Hepatocyte (in vitro differentiated cells): ENCODE measurements at regions not wholly inside any gene's neighbourhood (a gene's known extent, or its start where the extent isn't known, plus 50 kb on each side); places are given as distances from the start of the nearest gene placed in this dataset.

Source experiments
- DNase-seq: peaks from one replicate; pipeline ENCODE4 v3.0.0-alpha.2; 2016; ENCODE audit warnings: low spot score
- H2AFZ ChIP-seq: fragments of 200-600 bp; sonication (generic); 2 replicates; pipeline ENCODE4 v1.6.0; 2016; ENCODE audit warnings: antibody characterized with exemption, mild to moderate bottlenecking
- H3K27ac ChIP-seq: fragments of 200-600 bp; sonication (generic); 2 replicates; pipeline ENCODE4 v1.5.1; 2016; ENCODE audit warnings: mild to moderate bottlenecking
- H3K27me3 ChIP-seq: fragments of 200-600 bp; sonication (generic); 2 replicates; pipeline ENCODE4 v1.6.1; 2016
- H3K36me3 ChIP-seq: fragments of 200-600 bp; sonication (generic); replicated peaks from 2 replicates; pipeline ENCODE4 v1.5.1; 2016; ENCODE audit warnings: low read depth; ENCODE audit not compliant: insufficient read depth
- H3K4me1 ChIP-seq: fragments of 200-600 bp; sonication (generic); 2 replicates; pipeline ENCODE4 v1.5.1; 2016; ENCODE audit warnings: mild to moderate bottlenecking, moderate library complexity; ENCODE audit not compliant: insufficient read depth
- H3K4me2 ChIP-seq: fragments of 200-600 bp; sonication (generic); 2 replicates; pipeline ENCODE4 v1.6.0; 2016
- H3K4me3 ChIP-seq: fragments of 200-600 bp; sonication (generic); 2 replicates; pipeline ENCODE4 v1.5.1; 2016; ENCODE audit warnings: mild to moderate bottlenecking
- H3K79me2 ChIP-seq: fragments of 200-600 bp; sonication (generic); 2 replicates; pipeline ENCODE4 v1.6.0; 2017; ENCODE audit warnings: mild to moderate bottlenecking
- H3K9me2 ChIP-seq: fragments of 200-600 bp; sonication (generic); replicated peaks from 2 replicates; pipeline ENCODE4 v1.6.0; 2017; ENCODE audit warnings: mild to moderate bottlenecking; ENCODE audit not compliant: insufficient read depth
- H3K9me3 ChIP-seq: fragments of 200-600 bp; sonication (generic); 2 replicates; pipeline ENCODE4 v1.5.1; 2016; ENCODE audit warnings: low read depth, mild to moderate bottlenecking
- H4K20me1 ChIP-seq: fragments of 200-600 bp; sonication (generic); 2 replicates; pipeline ENCODE4 v1.6.0; 2016; ENCODE audit warnings: mild to moderate bottlenecking; ENCODE audit not compliant: insufficient read depth, poor library complexity, severe bottlenecking
- CTCF ChIP-seq: fragments of 200-600 bp; sonication (generic); IDR thresholded peaks from 2 replicates; pipeline ENCODE4 v1.5.1; 2016; ENCODE audit warnings: antibody characterized with exemption, mild to moderate bottlenecking; ENCODE audit not compliant: poor library complexity
- EZH2 ChIP-seq: fragments of 200-600 bp; sonication (generic); IDR thresholded peaks from 2 replicates; pipeline ENCODE4 v1.6.1; 2016; ENCODE audit warnings: antibody characterized with exemption, mild to moderate bottlenecking, borderline replicate concordance
- EZH2phosphoT487 ChIP-seq: fragments of 200-600 bp; sonication (generic); IDR thresholded peaks from one replicate; pipeline ENCODE4 v1.6.1; 2018; ENCODE audit warnings: antibody characterized with exemption, mild to moderate bottlenecking, low read depth, moderate library complexity; ENCODE audit not compliant: unreplicated experiment, severe bottlenecking
- WGBS: methylation state at CpG from one replicate; pipeline ENCODE4 v1.1.6; 2016; ENCODE audit warnings: low lambda C conversion rate; ENCODE audit errors: missing lambda C conversion rate; 5-methylcytosine and 5-hydroxymethylcytosine counted together

- Histone ChIP-seq H3K9me3 (peaks cover 5% of the 10 kb centered on the region), H3K27ac (no peak overlapping the region), H3K79me2 (no peaks in the 10 kb centered on the region), H3K4me2 (no peak overlapping the region), H4K20me1 (no peaks in the 10 kb centered on the region), H3K27me3 (no peaks in the 10 kb centered on the region), H3K4me3 (no peak overlapping the region), H3K36me3 (no peaks in the 10 kb centered on the region), H2AFZ (no peak overlapping the region), H3K4me1 (no peaks in the 10 kb centered on the region), H3K9me2 (no peaks in the 10 kb centered on the region)
- WGBS: 81% methylated on average over 3 of the region's 3 CpGs
- no peak for TF ChIP-seq EZH2
- no peak for TF ChIP-seq EZH2phosphoT487
- no peak for TF ChIP-seq CTCF
- no peak for DNase-seq
These were observed 225.7 kb upstream of the TENT5A start for GRCh38 chr6:81978230-81978629.

GRCh38 chr6:81977486-81977885 is 225.0 kb upstream of the TENT5A start:
- Histone ChIP-seq H3K79me2 (no peaks in the 10 kb centered on the region), H3K9me3 (peaks cover 5% of the 10 kb centered on the region), H4K20me1 (no peaks in the 10 kb centered on the region), H3K4me2 (no peak overlapping the region), H3K27me3 (no peaks in the 10 kb centered on the region), H3K4me1 (no peaks in the 10 kb centered on the region), H3K36me3 (no peaks in the 10 kb centered on the region), H3K27ac (no peak overlapping the region), H3K4me3 (no peak overlapping the region), H3K9me2 (no peaks in the 10 kb centered on the region), H2AFZ (no peak overlapping the region)
- no peak for TF ChIP-seq EZH2
- no peak for DNase-seq
- WGBS: 92% methylated on average over 2 of the region's 2 CpGs

- no peak overlapping the region for H2AFZ ChIP-seq
- no peaks in the 10 kb centered on the region for H4K20me1 ChIP-seq
- no peak overlapping the region for H3K4me3 ChIP-seq
- no peaks in the 10 kb centered on the region for H3K4me1 ChIP-seq
- no peak for DNase-seq
- H3K4me2 ChIP-seq: no peak overlapping the region
- no peak overlapping the region for H3K27ac ChIP-seq
- 83% methylated on average over 16 of the region's 16 CpGs for WGBS
- no peaks in the 10 kb centered on the region for H3K36me3 ChIP-seq
- H3K9me3 ChIP-seq: no peaks in the 10 kb centered on the region
- no peaks in the 10 kb centered on the region for H3K9me2 ChIP-seq
- H3K27me3 ChIP-seq: no peaks in the 10 kb centered on the region
- TF ChIP-seq EZH2phosphoT487: no peak
- no peak for TF ChIP-seq CTCF
- TF ChIP-seq EZH2: no peak
- no peaks in the 10 kb centered on the region for H3K79me2 ChIP-seq
These were observed 217.3 kb upstream of the TENT5A start for GRCh38 chr6:81969814-81970213.

- no peak overlapping the region for H3K4me2 ChIP-seq
- no peaks in the 10 kb centered on the region for H3K9me2 ChIP-seq
- no peaks in the 10 kb centered on the region for H3K36me3 ChIP-seq
- H3K4me3 ChIP-seq: no peak overlapping the region
- WGBS: 92% methylated on average over 2 of the region's 2 CpGs
- TF ChIP-seq CTCF: no peak
- no peak for TF ChIP-seq EZH2
- no peak for TF ChIP-seq EZH2phosphoT487
- no peak overlapping the region for H3K27ac ChIP-seq
- no peaks in the 10 kb centered on the region for H3K9me3 ChIP-seq
- H4K20me1 ChIP-seq: no peaks in the 10 kb centered on the region
- no peaks in the 10 kb centered on the region for H3K4me1 ChIP-seq
- DNase-seq: no peak
- no peaks in the 10 kb centered on the region for H3K27me3 ChIP-seq
- no peaks in the 10 kb centered on the region for H3K79me2 ChIP-seq
- no peak overlapping the region for H2AFZ ChIP-seq
These were observed 216.5 kb upstream of the TENT5A start for GRCh38 chr6:81969011-81969410.
